Pancreas (tissue), 10 donors: ENCODE measurements at regions not wholly inside any gene's neighbourhood (a gene's known extent, or its start where the extent isn't known, plus 50 kb on each side); places are given as distances from the start of the nearest gene placed in this dataset.

Experiments used
- ATAC-seq, 4 donors: fragments of 200-7000 bp; cut with Tn5 transposase; one replicate each; pipeline versions ENCODE4 v1.8.0 to v1.9.1; 2020; ENCODE audit warnings: mild to moderate bottlenecking in 4 of 4, moderate library complexity in 4 of 4
- DNase-seq, 6 donors: peaks; one replicate each; pipeline ENCODE4 v3.0.0-alpha.2; 2020
- FAIRE-seq: peaks from 2 replicates; lab custom pipeline; 2012; peaks lifted over from hg19 to GRCh38; lab: Jason Lieb, UNC
- H3K27ac ChIP-seq, 4 donors: fragments of 200-600 bp; sonication (generic); 1 replicate in 3 of 4; 2 replicates in 1 of 4; pipeline versions ENCODE4 v1.5.0 to v1.8.0; 2020
- H3K27me3 ChIP-seq, 4 donors: fragments of 200-600 bp; one replicate each; pipeline ENCODE4 v1.8.0; 2021
- H3K36me3 ChIP-seq, 3 donors: fragments of 200-600 bp; sonication (generic) in 1 of 3; one replicate each; pipeline versions ENCODE4 v1.5.0 to v1.8.0; 2020 to 2021
- H3K4me1 ChIP-seq, 3 donors: fragments of 200-600 bp; one replicate each; pipeline ENCODE4 v1.8.0; 2021
- H3K4me3 ChIP-seq, 4 donors: fragments of 200-600 bp; sonication (generic) in 2 of 4; one replicate each; pipeline versions ENCODE4 v1.5.0 to v1.8.0; 2020 to 2021
- H3K9me3 ChIP-seq, 4 donors: fragments of 200-600 bp; one replicate each; pipeline ENCODE4 v1.8.0; 2021
- WGBS, 2 donors: extraction: QIAGEN DNeasy Blood & Tissue Kit; methylation state at CpG; one replicate each; pipeline ENCODE4 v1.1.7; 2013; 5-methylcytosine and 5-hydroxymethylcytosine counted together
- intact Hi-C, 3 donors: fragments of 100-400 bp; cut with DNase I; formaldehyde crosslinking; loops; one replicate each; pipeline versions ENCODE4 v1.11.1 to v1.14.2; 2022
- TF ChIP-seq, protein P1 (sequence below), 4 donors: fragments of 200-600 bp; sonication (generic) in 3 of 4; IDR thresholded peaks; one replicate each; pipeline versions ENCODE4 v1.5.0 to v1.8.0; 2021; ENCODE audit warnings: antibody characterized with exemption in 4 of 4
- donor health status: healthy with polysubstance abuse.
- donor health status: DM: no; HTN: no; CAD: no; lungs with moderate emphysema.
- donor health status: DM: no; HTN: no; CAD: no.
- donor health status: control.
- donor health status: control.
- donor health status: Bipolar disorder and iron deficiency.
- donor health status: DM: yes; HTN: yes; CAD: no.
- donor health status: DM: no; HTN: no; CAD: no.
- donor health status: DM: no; HTN: no; CAD: no.
- donor health status: DM: yes; HTN: yes; CAD: no.

DNA sequence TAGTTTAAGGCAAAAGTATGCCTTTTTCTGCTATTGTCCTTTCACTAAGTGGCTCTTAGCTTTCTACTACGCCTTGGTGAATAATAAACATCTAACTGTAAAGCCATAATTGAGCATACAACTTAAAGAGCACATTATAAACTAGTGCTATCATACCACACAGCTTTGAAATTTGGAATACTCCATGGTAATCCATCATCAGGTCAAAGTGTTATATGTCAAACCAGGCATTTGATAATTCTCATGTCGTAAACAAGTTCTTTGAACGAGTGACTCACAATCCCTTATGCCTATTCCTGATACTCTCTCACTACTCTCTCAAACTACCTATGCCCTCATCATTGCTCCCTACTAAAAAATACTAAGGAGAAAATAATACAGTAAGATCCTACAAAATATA is 60.3 kb upstream of the FMN2 start:
- WGBS, 2 donors, result 67 to 73% methylated on average over 3 of the region's 3 CpGs
- H3K4me3 ChIP-seq, result no peak overlapping the region
- TF ChIP-seq, protein P1, sequence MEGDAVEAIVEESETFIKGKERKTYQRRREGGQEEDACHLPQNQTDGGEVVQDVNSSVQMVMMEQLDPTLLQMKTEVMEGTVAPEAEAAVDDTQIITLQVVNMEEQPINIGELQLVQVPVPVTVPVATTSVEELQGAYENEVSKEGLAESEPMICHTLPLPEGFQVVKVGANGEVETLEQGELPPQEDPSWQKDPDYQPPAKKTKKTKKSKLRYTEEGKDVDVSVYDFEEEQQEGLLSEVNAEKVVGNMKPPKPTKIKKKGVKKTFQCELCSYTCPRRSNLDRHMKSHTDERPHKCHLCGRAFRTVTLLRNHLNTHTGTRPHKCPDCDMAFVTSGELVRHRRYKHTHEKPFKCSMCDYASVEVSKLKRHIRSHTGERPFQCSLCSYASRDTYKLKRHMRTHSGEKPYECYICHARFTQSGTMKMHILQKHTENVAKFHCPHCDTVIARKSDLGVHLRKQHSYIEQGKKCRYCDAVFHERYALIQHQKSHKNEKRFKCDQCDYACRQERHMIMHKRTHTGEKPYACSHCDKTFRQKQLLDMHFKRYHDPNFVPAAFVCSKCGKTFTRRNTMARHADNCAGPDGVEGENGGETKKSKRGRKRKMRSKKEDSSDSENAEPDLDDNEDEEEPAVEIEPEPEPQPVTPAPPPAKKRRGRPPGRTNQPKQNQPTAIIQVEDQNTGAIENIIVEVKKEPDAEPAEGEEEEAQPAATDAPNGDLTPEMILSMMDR (IDR thresholded peaks at IDR 0.05), result no peak
- no peak for FAIRE-seq
- H3K27me3 ChIP-seq, result no peaks in the 10 kb centered on the region
- no peak for DNase-seq
- intact Hi-C loops, result loop anchor here in 1 of 3 donors (10.0 kb wide), 1 partner anchor 113 kb away; no protein-coding TSS in a partner anchor
- no peaks in the 10 kb centered on the region for H3K9me3 ChIP-seq
- ATAC-seq, result no peak
- H3K4me1 ChIP-seq, result no peaks in the 10 kb centered on the region
- no peaks in the 10 kb centered on the region for H3K36me3 ChIP-seq
- H3K27ac ChIP-seq, result no peak overlapping the region

DNA sequence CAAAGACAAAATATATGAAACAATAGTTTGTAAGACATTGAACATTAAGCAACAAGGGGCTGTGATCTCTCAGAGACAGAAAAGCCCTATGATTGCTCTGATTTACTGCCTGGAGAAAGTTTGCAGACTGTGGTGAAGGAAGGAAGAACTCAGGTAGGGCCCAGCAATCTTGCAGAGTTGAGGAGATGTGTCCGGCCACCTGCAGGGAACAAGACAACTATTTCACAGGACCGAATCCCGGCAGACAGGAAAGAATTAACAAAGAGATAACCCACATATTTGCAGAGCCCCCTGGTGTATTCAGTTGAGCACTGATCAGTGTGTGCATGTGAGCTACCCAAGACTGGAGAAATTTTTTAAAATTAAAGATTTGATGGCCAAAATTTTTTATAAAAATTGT is 58.3 kb upstream of the FMN2 start:
- WGBS, 2 donors, result 25 to 35% methylated on average over 3 of the region's 3 CpGs
- intact Hi-C loops, result loop anchor here in 1 of 3 donors (10.0 kb wide), 1 partner anchor 111 kb away; no protein-coding TSS in a partner anchor
- FAIRE-seq, result no peak
- Histone ChIP-seq H3K27me3 (no peaks in the 10 kb centered on the region), H3K4me3 (no peak overlapping the region), H3K4me1 (no peaks in the 10 kb centered on the region), H3K9me3 (no peaks in the 10 kb centered on the region), H3K36me3 (no peaks in the 10 kb centered on the region), H3K27ac (no peak overlapping the region)
- no peak for ATAC-seq
- TF ChIP-seq, protein P1 (IDR thresholded peaks at IDR 0.05), result no peak
- DNase-seq, result no peak

GRCh38 chr1:240036526-240036925 is 55.2 kb upstream of the FMN2 start:
- WGBS, 2 donors, result 62 to 88% methylated on average over 1 of the region's 1 CpG
- no peak overlapping the region for H3K4me3 ChIP-seq
- H3K4me1 ChIP-seq, result no peaks in the 10 kb centered on the region
- intact Hi-C loops, result loop anchor here in 1 of 3 donors (10.0 kb wide), 1 partner anchor 108 kb away; no protein-coding TSS in a partner anchor
- FAIRE-seq (no peak), ATAC-seq (no peak), DNase-seq (no peak)
- no peaks in the 10 kb centered on the region for H3K27me3 ChIP-seq
- no peak overlapping the region for H3K27ac ChIP-seq
- H3K9me3 ChIP-seq, result no peaks in the 10 kb centered on the region
- no peaks in the 10 kb centered on the region for H3K36me3 ChIP-seq
- TF ChIP-seq, protein P1 (IDR thresholded peaks at IDR 0.05), result no peak
